K562 (cell line): ENCODE measurements at regions not wholly inside any gene's neighbourhood (a gene's known extent, or its start where the extent isn't known, plus 50 kb on each side); places are given as distances from the start of the nearest gene placed in this dataset.

Experiments used
- BHLHE40 ChIP-seq: IDR thresholded peaks from 2 replicates; pipeline ENCODE4 v1.6.1; 2011; ENCODE audit warnings: low read length, improper control_type of control experiment
- CHD4 ChIP-seq: fragments of 200-600 bp; sonication (generic); IDR thresholded peaks from 3 replicates; pipeline ENCODE4 v1.6.1; 2012; ENCODE audit warnings: low read depth, mild to moderate bottlenecking, mixed read lengths, low read length, inconsistent platforms; ENCODE audit not compliant: insufficient read depth, insufficient replicate concordance, poor library complexity, severe bottlenecking
- EP300 ChIP-seq: IDR thresholded peaks from 2 replicates; pipeline ENCODE4 v1.6.1; 2012; ENCODE audit warnings: low read length, improper control_type of control experiment
- MAZ ChIP-seq, 2 experiments: fragments of 450-650 bp in 1 of 2; sonication (generic) in 1 of 2; formaldehyde crosslinking; IDR thresholded peaks in 1 of 2; conservative IDR thresholded peaks in 1 of 2; 2 replicates each; pipeline versions ENCODE4 v1.4.0 to v1.5.0; 2020; ENCODE audit warnings: mild to moderate bottlenecking in 1 of 2, missing genetic modification reagents in 1 of 2
- RBM34 ChIP-seq: fragments of 200-400 bp; formaldehyde crosslinking; IDR thresholded peaks from 2 replicates; pipeline ENCODE4 v1.6.1; 2018; ENCODE audit warnings: low read length, borderline replicate concordance; ENCODE audit not compliant: insufficient read depth
- RFX5 ChIP-seq: IDR thresholded peaks from 2 replicates; pipeline ENCODE4 v1.6.1; 2011; ENCODE audit warnings: low read depth, mild to moderate bottlenecking, improper control_type of control experiment, low read length
- SIN3B ChIP-seq: fragments of 450-650 bp; IDR thresholded peaks from 2 replicates; pipeline ENCODE4 v1.6.1; 2017; ENCODE audit warnings: low read depth, mild to moderate bottlenecking, moderate library complexity
- SRF ChIP-seq, 2 experiments: fragments of 250-450, 450-650 bp in 1 of 2; sonication (Bioruptor Pico) in 1 of 2; sonication (generic) in 1 of 2; formaldehyde crosslinking; IDR thresholded peaks; 2 replicates each; pipeline versions ENCODE4 v1.5.0 to v1.5.1; 2020 to 2022; ENCODE audit warnings: mild to moderate bottlenecking in 1 of 2, missing genetic modification reagents in 1 of 2
- TCF7 ChIP-seq: sonication (generic); IDR thresholded peaks from 2 replicates; pipeline ENCODE4 v1.6.1; 2016; ENCODE audit warnings: antibody characterized with exemption, borderline replicate concordance
- YBX1 ChIP-seq: fragments of 450-650 bp; IDR thresholded peaks from 2 replicates; pipeline ENCODE4 v1.7.1; 2016; ENCODE audit warnings: mild to moderate bottlenecking
- ZNF133 ChIP-seq: fragments of 250-450 bp; sonication (Bioruptor Pico); IDR thresholded peaks from 2 replicates; pipeline ENCODE4 v1.4.0; 2020; ENCODE audit warnings: mild to moderate bottlenecking
- TF ChIP-seq, protein P1 (sequence below): IDR thresholded peaks from 3 replicates; pipeline ENCODE4 v1.6.1; 2011; ENCODE audit warnings: borderline replicate concordance, mild to moderate bottlenecking, moderate library complexity; ENCODE audit not compliant: insufficient read length; ENCODE audit errors: extremely low read depth

DNA sequence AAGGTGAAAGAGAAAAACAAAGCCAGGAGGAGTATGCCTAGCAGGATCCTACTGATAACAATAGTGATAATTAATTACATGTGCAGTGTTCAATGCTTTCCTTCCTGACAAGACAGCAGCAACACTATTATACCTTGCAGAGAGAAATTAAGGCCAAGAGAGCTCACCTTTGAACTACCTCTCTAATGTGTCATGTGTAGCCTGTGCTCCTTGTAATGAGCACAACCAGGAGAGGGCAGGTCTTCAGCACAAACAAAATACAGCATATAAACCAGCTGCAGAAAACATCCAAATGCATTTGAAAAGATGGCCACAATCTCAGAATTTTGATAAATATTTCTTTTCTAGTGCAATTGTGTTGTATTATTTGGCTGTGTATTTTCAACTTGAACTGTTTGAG, 1425.7 kb downstream of the DSC3 start:
- no peak for TF ChIP-seq TCF7
- no peak for TF ChIP-seq ZNF133 (CRISPR knock-in tag)
- TF ChIP-seq EP300 = no peak
- TF ChIP-seq CHD4 = no peak
- TF ChIP-seq SIN3B = no peak
- TF ChIP-seq YBX1 = no peak
- TF ChIP-seq MAZ (CRISPR knock-in tag; conservative IDR thresholded peaks at IDR 0.05 in 1 of 2, IDR thresholded peaks at IDR 0.05 in 1 of 2) = no peak
- no peak for TF ChIP-seq SRF (CRISPR knock-in tag; IDR thresholded peaks at IDR 0.05)
- no peak for TF ChIP-seq RBM34
- no peak for TF ChIP-seq RFX5
- no peak for TF ChIP-seq BHLHE40
- TF ChIP-seq, protein P1, sequence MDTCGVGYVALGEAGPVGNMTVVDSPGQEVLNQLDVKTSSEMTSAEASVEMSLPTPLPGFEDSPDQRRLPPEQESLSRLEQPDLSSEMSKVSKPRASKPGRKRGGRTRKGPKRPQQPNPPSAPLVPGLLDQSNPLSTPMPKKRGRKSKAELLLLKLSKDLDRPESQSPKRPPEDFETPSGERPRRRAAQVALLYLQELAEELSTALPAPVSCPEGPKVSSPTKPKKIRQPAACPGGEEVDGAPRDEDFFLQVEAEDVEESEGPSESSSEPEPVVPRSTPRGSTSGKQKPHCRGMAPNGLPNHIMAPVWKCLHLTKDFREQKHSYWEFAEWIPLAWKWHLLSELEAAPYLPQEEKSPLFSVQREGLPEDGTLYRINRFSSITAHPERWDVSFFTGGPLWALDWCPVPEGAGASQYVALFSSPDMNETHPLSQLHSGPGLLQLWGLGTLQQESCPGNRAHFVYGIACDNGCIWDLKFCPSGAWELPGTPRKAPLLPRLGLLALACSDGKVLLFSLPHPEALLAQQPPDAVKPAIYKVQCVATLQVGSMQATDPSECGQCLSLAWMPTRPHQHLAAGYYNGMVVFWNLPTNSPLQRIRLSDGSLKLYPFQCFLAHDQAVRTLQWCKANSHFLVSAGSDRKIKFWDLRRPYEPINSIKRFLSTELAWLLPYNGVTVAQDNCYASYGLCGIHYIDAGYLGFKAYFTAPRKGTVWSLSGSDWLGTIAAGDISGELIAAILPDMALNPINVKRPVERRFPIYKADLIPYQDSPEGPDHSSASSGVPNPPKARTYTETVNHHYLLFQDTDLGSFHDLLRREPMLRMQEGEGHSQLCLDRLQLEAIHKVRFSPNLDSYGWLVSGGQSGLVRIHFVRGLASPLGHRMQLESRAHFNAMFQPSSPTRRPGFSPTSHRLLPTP = no peak
